Ovary (tissue), 3 donors: ENCODE measurements at regions not wholly inside any gene's neighbourhood (a gene's known extent, or its start where the extent isn't known, plus 50 kb on each side); places are given as distances from the start of the nearest gene placed in this dataset.

Source experiments
- CTCF ChIP-seq, 3 donors: fragments of 450-650 bp in 2 of 3; fragments of 200-600 bp in 1 of 3; IDR thresholded peaks; one replicate each; pipeline versions ENCODE4 v1.5.1 to v1.8.0; 2016 to 2022; ENCODE audit warnings: antibody characterized with exemption in 3 of 3, mild to moderate bottlenecking in 1 of 3
- EP300 ChIP-seq: sonication (generic); formaldehyde crosslinking; IDR thresholded peaks from one replicate; pipeline ENCODE4 v1.6.1; 2017; ENCODE audit warnings: antibody characterized with exemption
- POLR2A ChIP-seq: fragments of 450-650 bp; IDR thresholded peaks from one replicate; pipeline ENCODE4 v1.6.1; 2017; ENCODE audit warnings: antibody characterized with exemption, mild to moderate bottlenecking, moderate library complexity
- donor health status: DM: no; HTN: no; CAD: no.

DNA sequence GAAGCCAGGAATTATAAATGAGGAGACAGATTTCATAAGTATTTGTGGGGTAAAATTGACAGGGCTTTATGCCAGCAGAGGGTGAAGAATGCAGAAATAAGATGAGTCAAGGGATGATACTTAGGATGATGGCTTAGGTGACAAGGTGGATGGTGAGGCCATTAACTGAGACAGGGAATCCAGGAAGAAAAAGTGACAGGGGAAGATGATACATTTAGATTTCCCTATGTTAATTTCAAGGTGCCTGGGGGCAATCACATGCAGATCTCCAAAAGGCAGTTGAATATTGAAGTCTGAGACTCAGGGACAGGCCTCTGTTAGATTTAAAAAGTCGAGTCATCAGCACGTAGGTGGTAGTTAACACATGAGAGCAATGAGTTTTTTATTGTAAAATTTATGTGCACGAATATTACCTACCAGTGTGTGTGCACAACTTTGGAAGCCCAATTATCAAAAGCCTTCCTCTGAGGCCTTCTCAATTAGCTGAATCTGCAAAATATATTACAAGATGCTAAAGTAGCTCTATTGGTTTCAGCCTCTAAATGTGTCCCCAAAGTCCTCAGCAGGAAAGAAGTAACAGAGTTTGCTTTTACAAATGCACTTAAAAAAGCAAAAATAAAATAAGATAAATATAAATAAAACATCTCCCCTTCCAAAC, 67.9 kb upstream of the CHL1 start:
- no peak for TF ChIP-seq CTCF (IDR thresholded peaks at IDR 0.05)
- no peak for TF ChIP-seq POLR2A
- TF ChIP-seq EP300 = no peak
